GM19328 (cell line): ENCODE measurements at regions not wholly inside any gene's neighbourhood (a gene's known extent, or its start where the extent isn't known, plus 50 kb on each side); places are given as distances from the start of the nearest gene placed in this dataset.

ENCODE experiments used
- ATAC-seq: cut with Tn5 transposase; IDR thresholded peaks from one replicate; pipeline ENCODE4 v1.9.1; 2021; ENCODE audit warnings: mild to moderate bottlenecking, moderate library complexity; ENCODE audit not compliant: unreplicated experiment

GRCh38 chr21:14736162-14736561 lies 190.0 kb upstream of the SAMSN1 start:
- ATAC-seq, result peak; percentile 73

- no peak for ATAC-seq
These were observed 188.7 kb upstream of the SAMSN1 start for GRCh38 chr21:14734833-14735232.

- no peak for ATAC-seq
These were observed 188.1 kb upstream of the SAMSN1 start for GRCh38 chr21:14734191-14734590.

- no peak for ATAC-seq
These were observed 179.1 kb upstream of the SAMSN1 start for GRCh38 chr21:14725219-14725618.

DNA sequence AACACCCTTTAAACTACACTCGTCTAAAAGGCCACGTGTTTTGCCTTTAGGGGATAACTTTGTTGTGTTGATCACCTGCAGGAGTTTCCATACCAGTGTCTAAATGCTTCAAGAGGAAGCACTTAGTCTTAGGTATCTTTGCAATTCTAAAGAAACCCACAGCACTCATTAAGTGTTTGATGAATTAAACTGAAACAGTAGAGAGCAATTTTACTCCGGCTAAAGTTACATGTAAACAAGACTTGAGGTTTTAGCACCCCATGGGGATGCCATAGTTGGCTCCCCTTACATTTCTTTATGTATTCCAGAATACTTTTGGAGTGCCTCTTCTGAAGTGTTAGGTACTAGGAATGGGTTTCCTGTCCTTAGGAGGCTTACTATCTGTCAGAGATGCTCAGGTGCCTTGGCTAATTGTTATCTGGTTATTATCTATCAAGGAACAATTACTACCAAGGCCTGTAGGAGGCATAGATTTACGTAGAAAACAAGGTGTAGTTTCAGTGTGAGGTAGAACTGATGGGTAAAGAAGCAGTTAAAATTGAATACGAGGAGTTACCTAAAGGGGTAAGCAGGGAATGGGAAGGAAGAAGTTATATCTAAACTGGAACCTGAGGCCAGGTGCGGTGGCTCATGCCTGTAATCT lies 176.8 kb upstream of the SAMSN1 start:
- no peak for ATAC-seq

DNA sequence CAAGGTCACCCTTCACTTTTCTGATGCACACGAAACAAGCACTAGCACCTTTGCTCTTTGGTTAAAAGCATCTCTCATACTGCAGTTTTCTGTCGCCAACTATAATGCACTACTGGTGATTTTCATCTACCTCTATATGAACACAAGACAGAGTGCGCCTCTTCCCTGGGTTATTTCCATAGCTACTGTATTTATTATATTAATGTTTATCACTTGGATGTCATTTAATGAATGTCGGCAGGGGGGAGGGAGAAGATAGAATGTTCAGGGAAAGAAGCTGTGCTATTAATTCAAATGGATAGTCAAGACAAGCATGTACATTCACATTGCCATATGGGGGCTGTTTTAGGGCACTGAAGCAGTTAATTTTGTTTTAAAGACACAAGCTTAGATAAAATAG lies 174.1 kb upstream of the SAMSN1 start:
- ATAC-seq, result no peak

- ATAC-seq, result no peak
These were observed 172.8 kb upstream of the SAMSN1 start for GRCh38 chr21:14718951-14719350.

GRCh38 chr21:14716761-14717396 lies 170.8 kb upstream of the SAMSN1 start:
- ATAC-seq, result no peak

DNA sequence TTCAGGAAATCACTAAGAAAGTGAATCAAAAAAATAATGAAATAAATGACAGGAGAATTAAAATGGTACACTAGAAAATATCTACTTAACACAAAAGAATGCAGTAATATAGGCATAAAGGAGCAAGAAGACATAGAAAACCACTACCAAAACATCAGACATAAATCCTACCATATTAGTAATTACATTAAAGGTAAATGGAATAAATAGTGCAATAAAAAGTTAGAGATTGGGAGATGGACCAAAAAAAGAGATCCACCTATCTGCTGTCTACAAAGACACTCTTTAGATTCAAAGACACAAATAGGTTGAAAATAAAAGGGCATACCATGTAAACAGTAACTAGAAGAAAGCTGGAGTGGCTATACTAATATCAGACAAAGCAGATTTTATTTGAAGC lies 167.0 kb upstream of the SAMSN1 start:
- ATAC-seq, result no peak

- no peak for ATAC-seq
These were observed 166.1 kb upstream of the SAMSN1 start for GRCh38 chr21:14712121-14712715.

DNA sequence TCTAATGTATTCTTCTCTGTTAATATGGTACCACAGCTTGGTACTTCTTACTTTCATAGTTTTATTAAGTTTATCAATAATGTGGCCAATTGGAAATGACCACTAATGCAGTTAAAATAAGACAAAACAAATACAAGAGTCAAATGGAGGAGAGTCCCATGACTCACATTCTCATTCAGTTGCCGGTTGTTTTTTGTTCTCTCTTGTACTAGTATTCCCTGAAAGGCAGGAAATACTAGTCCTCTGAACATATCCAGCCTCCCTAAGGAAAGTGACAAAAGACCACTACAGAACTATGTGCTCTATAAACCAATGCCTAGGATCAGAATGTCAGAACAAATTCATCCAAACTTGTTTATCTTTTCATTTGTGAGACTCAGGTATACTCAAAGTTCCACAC lies 165.2 kb upstream of the SAMSN1 start:
- ATAC-seq, result no peak

DNA sequence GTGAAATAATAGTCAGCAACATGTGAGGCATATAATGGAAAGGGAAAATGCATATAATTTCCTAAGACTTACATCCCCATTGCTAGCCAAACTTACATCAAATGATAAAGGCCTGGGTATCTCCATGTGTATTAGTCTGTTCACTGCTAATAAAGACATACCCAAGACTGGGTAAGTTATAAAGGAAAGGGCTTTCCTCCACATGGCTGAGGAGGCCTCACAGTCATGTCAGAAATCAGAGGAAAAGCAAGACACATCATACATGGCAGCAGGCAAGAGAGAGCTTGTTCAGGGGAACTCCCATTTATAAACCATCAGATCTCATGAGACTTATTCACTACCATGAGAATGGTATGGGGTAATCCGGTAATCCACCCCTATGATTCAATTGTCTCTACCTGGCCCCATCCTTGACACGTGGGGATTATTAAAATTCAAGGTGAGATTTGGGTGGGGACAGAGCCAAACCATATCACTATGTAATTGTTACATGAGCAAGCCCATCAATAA lies 161.5 kb upstream of the SAMSN1 start:
- no peak for ATAC-seq

DNA sequence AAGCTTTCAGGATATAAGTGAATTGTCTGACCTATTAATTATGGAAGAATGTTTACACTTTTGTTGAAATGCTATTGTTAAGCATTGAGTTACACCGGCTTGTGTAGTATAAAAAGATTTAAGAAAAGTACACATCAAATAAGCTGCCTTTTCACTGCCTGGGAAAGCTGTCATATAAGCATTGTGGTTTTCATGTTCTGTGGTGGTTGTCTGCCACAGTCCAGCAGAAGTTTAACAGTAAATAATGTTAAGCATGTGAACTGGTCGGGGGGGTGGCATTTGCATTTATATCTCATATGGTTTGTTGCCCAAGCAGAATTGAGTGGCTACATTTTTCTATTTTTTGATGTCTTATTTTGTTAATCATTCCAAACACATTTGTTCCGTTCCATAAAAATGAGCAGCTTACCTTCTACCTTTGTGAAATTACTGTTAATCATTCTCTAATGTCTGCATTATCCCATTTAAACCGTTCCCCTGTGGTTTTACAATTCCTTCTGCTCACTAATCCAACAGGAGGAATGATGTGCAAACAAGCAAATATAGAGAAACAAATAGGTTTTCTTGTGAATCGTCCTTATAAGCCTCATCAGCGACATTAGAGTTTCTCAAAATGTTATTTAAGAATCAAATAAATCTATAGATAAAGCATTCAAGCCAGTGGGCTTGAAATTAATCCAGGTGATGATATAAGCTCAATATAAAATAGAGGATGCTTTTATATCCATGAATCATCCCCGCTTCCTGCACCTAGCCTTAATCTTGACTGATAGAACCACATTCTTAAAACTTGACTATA lies 160.8 kb upstream of the SAMSN1 start:
- no peak for ATAC-seq

GRCh38 chr21:14699433-14700407 lies 153.6 kb upstream of the SAMSN1 start:
- no peak for ATAC-seq

DNA sequence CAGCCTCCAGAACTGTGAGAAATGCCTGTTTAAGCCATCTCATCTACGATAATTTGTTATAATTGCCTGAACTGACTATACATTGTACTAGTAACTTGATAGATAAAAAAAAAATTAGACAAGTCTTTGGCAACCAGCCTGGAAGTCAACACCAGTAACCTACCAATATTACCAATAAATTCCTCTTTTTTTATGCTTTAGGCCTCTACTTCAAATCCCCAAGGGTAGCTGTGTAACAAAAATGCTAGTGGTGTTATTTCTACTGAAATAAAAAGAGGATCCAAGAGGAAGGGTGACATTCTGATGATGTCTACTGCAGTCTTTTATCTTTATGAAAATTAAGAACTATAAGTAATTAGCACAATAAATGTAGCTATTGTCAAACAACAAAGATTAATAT lies 151.7 kb upstream of the SAMSN1 start:
- ATAC-seq, result no peak

DNA sequence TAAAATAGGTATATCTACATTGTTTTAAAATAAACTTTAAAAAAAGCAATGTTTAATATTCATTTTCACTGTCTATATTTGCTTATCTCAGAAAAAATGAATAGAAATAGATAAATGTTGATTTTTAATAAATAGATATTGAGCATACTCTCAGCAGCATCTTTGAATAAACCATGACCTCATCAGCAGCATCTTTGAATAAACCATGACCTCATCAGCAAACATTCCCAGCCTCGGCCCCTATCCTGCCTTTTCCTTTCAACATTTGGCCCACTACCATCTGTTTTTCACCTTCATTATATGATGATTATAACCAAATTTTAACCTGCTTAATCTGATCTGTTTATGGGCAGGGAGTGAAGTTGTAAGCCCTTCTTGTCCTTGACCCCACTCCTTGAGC lies 148.7 kb upstream of the SAMSN1 start:
- no peak for ATAC-seq

GRCh38 chr21:14693997-14694396 lies 147.9 kb upstream of the SAMSN1 start:
- no peak for ATAC-seq

GRCh38 chr21:14691914-14692313 lies 145.8 kb upstream of the SAMSN1 start:
- no peak for ATAC-seq

DNA sequence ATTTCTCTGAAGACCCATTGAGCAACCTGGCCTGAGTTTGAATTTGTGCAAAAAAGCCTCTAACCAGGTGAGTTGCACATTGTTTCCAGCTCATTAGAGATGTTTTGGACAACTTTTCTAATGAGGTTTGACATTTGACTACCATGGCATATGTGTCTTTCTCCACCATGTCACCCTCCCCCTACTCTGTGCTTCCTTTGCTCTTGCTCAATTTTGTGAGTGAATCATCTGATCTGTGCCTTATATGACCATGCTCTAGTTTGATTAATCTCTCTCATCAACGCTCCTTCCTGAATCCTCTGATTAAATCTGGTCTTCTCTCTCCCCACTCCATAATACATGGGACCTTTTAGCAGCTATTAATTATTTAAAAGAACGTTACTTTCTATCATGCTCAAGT lies 144.8 kb upstream of the SAMSN1 start:
- ATAC-seq, result no peak

GRCh38 chr21:14688936-14689335 lies 142.8 kb upstream of the SAMSN1 start:
- ATAC-seq, result no peak
